Stimulated activated effector memory CD8-positive, alpha-beta T cell treated with anti-CD3 and anti-CD28 coated beads, Interleukin-12 subunit alpha, Interleukin-12 subunit beta, amount 100 ng/mL, for 72 hours (primary cell): ENCODE measurements at regions not wholly inside any gene's neighbourhood (a gene's known extent, or its start where the extent isn't known, plus 50 kb on each side); places are given as distances from the start of the nearest gene placed in this dataset.
"Not testable (repeated sequence)": the region's sequence is repeated elsewhere in the genome, so short reads cannot be mapped to it uniquely, and the experiment has no call there.

ENCODE experiments used
- ATAC-seq: fragments of 150-1000 bp; cut with Tn5 transposase; 2 replicates; pipeline ENCODE4 v1.10.0; 2021
- DNase-seq, 2 donors: peaks; one replicate each; pipeline ENCODE4 v3.0.0; 2021 to 2022; ENCODE audit warnings: low spot score in 2 of 2
- H3K27ac Mint-ChIP-seq: one replicate; pipeline ENCODE4 v1.8.0; 2022; ENCODE audit warnings: mild to moderate bottlenecking, mixed read lengths
- H3K36me3 Mint-ChIP-seq: one replicate; pipeline ENCODE4 v1.8.0; 2022; ENCODE audit warnings: mild to moderate bottlenecking, mixed read lengths
- H3K4me1 Mint-ChIP-seq: one replicate; pipeline ENCODE4 v1.8.0; 2022; ENCODE audit warnings: mixed read lengths
- H3K4me3 Mint-ChIP-seq: one replicate; pipeline ENCODE4 v1.8.0; 2022; ENCODE audit warnings: mild to moderate bottlenecking, mixed read lengths
- H3K9me3 Mint-ChIP-seq: one replicate; pipeline ENCODE4 v1.8.0; 2022; ENCODE audit warnings: mixed read lengths

- H3K4me1 Mint-ChIP-seq = peaks cover 3% of the 10 kb centered on the region
- DNase-seq = no peak
- H3K27ac Mint-ChIP-seq = no peak overlapping the region
- H3K36me3 Mint-ChIP-seq = no peaks in the 10 kb centered on the region
- peaks cover 10% of the 10 kb centered on the region for H3K9me3 Mint-ChIP-seq
- H3K4me3 Mint-ChIP-seq = no peak overlapping the region
- peak; percentile 71 for ATAC-seq
Observed at GRCh38 chr7:127317447-127317961, 64.8 kb upstream of the GRM8 start.

DNA sequence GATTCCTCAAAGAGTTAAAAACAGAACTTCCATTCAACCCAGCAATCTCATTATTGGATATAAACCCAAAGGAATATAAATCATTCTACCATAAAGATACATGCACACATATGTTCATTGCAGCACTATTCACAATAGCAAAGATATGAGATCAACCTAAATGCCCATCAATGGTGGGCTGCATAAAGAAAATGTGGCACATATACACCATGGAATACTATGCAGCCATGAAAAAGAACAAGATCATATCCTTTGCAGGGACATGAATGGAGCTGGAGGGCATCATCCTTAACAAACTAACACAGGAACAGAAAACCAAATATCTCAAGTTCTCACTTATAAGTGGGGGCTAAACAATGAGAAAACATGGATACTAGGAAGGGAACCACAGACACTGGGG lies 64.1 kb upstream of the GRM8 start:
- H3K4me1 Mint-ChIP-seq, H3K4me3 Mint-ChIP-seq, H3K27ac Mint-ChIP-seq, H3K36me3 Mint-ChIP-seq, ATAC-seq, DNase-seq: not testable (repeated sequence)
- peaks cover 16% of the 10 kb centered on the region for H3K9me3 Mint-ChIP-seq

DNA sequence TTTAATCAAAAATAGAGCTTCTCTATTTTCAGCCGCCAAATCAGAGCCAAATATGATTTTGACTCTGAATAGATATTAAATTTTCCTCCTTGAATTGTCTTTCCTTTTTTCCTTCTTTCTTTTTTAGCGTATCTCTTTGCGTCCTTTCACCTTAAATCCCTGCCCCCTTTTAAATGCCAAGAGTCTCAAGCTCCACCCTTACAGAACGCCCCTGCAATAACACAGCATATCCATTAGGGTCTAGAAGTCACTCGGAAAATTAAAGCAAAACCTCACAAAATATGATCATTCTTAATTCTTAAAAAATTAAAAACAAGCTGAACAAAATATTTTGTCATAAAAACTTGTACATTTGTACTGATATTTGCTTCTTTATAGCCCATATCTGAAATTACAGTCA lies 51.3 kb upstream of the GRM8 start:
- H3K36me3 Mint-ChIP-seq = no peaks in the 10 kb centered on the region
- ATAC-seq (no peak), DNase-seq (no peak)
- H3K4me3 Mint-ChIP-seq = no peak overlapping the region
- no peaks in the 10 kb centered on the region for H3K4me1 Mint-ChIP-seq
- no peak overlapping the region for H3K27ac Mint-ChIP-seq
- peaks cover 4% of the 10 kb centered on the region for H3K9me3 Mint-ChIP-seq

- Mint-ChIP-seq H3K36me3 (no peaks in the 10 kb centered on the region), H3K4me1 (no peaks in the 10 kb centered on the region), H3K4me3 (no peak overlapping the region), H3K27ac (no peak overlapping the region), H3K9me3 (peaks cover 4% of the 10 kb centered on the region)
- no peak for ATAC-seq
- no peak for DNase-seq
Observed at GRCh38 chr7:127303102-127303501, 50.4 kb upstream of the GRM8 start.
